IMR-90 (cell line): ENCODE measurements at regions not wholly inside any gene's neighbourhood (a gene's known extent, or its start where the extent isn't known, plus 50 kb on each side); places are given as distances from the start of the nearest gene placed in this dataset.

Experiments used
- ATAC-seq: fragments of 200-7000 bp; cut with Tn5 transposase; 2 replicates; pipeline ENCODE4 v1.9.1; 2020; ENCODE audit warnings: low read depth, mild to moderate bottlenecking, moderate library complexity
- BruUV-seq: library from RNA; stranded (reverse); fragments of 400-500 nt; replicated peaks from 2 replicates; lab custom pipeline; 2021; lab: Mats Ljungman, UMichigan
- CTCF ChIA-PET: fragments of 300-600 bp; formaldehyde crosslinking; extraction: SDS; loops from one replicate; lab custom pipeline; 2021; ENCODE audit warnings: antibody characterized with exemption; lab: Yijun Ruan, JAX
- POLR2A ChIA-PET: fragments of 300-600 bp; sonication (Branson Sonifier 250); formaldehyde crosslinking; loops from one replicate; lab custom pipeline; 2022; ENCODE audit warnings: antibody characterized with exemption; ENCODE audit not compliant: unreplicated experiment; lab: Charles Lee
- DNase-seq: peaks from one replicate; pipeline ENCODE4 v3.0.0; 2013
- H2AFZ ChIP-seq: replicated peaks from 2 replicates; pipeline ENCODE3; 2013; ENCODE audit warnings: low read length, mild to moderate bottlenecking; ENCODE audit not compliant: poor library complexity
- H2AK5ac ChIP-seq: 2 replicates; pipeline ENCODE4 v1.6.1; 2013; ENCODE audit warnings: low read depth, low read length, inconsistent platforms
- H2AK9ac ChIP-seq: replicated peaks from 2 replicates; pipeline ENCODE3; 2013; ENCODE audit warnings: mild to moderate bottlenecking, low read depth, low read length, moderate library complexity; ENCODE audit not compliant: poor library complexity
- H2BK120ac ChIP-seq: 2 replicates; pipeline ENCODE4 v1.6.1; 2013; ENCODE audit warnings: low read depth, low read length, inconsistent platforms
- H2BK15ac ChIP-seq: 3 replicates; pipeline ENCODE4 v1.6.1; 2013; ENCODE audit warnings: low read depth, low read length, inconsistent platforms
- H2BK20ac ChIP-seq: 2 replicates; pipeline ENCODE4 v1.6.1; 2013; ENCODE audit warnings: low read depth, mild to moderate bottlenecking, inconsistent platforms, low read length, moderate library complexity
- H2BK5ac ChIP-seq: 2 replicates; pipeline ENCODE4 v1.6.1; 2013; ENCODE audit warnings: mild to moderate bottlenecking, low read depth, low read length, inconsistent platforms; ENCODE audit not compliant: poor library complexity, severe bottlenecking
- H3K14ac ChIP-seq: replicated peaks from 2 replicates; pipeline ENCODE4 v1.6.1; 2013; ENCODE audit warnings: low read depth, low read length, inconsistent platforms
- H3K18ac ChIP-seq: 2 replicates; pipeline ENCODE4 v1.6.1; 2013; ENCODE audit warnings: low read depth, low read length, control low read depth
- H3K23ac ChIP-seq: 2 replicates; pipeline ENCODE4 v1.6.1; 2013; ENCODE audit warnings: low read depth, low read length, inconsistent platforms
- H3K27ac ChIP-seq: 2 replicates; pipeline ENCODE4 v1.5.1; 2013; ENCODE audit warnings: mild to moderate bottlenecking, control low read depth, low read length; ENCODE audit not compliant: insufficient read depth
- H3K27me3 ChIP-seq: 2 replicates; pipeline ENCODE4 v1.6.1; 2013; ENCODE audit warnings: low read length; ENCODE audit not compliant: control insufficient read depth, insufficient read depth
- H3K36me3 ChIP-seq: 2 replicates; pipeline ENCODE4 v1.6.1; 2013; ENCODE audit warnings: low read length, mixed read lengths; ENCODE audit not compliant: control insufficient read depth, insufficient read depth
- H3K4ac ChIP-seq: 2 replicates; pipeline ENCODE4 v1.6.1; 2013; ENCODE audit warnings: low read depth, low read length, inconsistent platforms
- H3K4me1 ChIP-seq: 2 replicates; pipeline ENCODE4 v1.6.1; 2013; ENCODE audit warnings: low read length, mixed read lengths; ENCODE audit not compliant: control insufficient read depth, insufficient read depth
- H3K4me2 ChIP-seq: 2 replicates; pipeline ENCODE4 v1.6.1; 2013; ENCODE audit warnings: low read depth, mild to moderate bottlenecking, control low read depth, low read length, moderate library complexity
- H3K4me3 ChIP-seq: 2 replicates; pipeline ENCODE4 v1.5.1; 2013; ENCODE audit warnings: low read depth, mild to moderate bottlenecking, control low read depth, low read length, moderate library complexity; ENCODE audit not compliant: insufficient read depth
- H3K56ac ChIP-seq: 2 replicates; pipeline ENCODE4 v1.6.1; 2013; ENCODE audit warnings: low read length, inconsistent platforms; ENCODE audit not compliant: insufficient read depth; ENCODE audit errors: extremely low read depth
- H3K79me1 ChIP-seq, 2 experiments: 2 replicates each; pipeline ENCODE4 v1.6.1; 2013; ENCODE audit warnings: low read length in 2 of 2, inconsistent platforms in 1 of 2, low read depth in 1 of 2
- H3K9ac ChIP-seq: 2 replicates; pipeline ENCODE4 v1.6.1; 2013; ENCODE audit warnings: low read depth, low read length, control low read depth
- H3K9me1 ChIP-seq: 2 replicates; pipeline ENCODE4 v1.6.1; 2013; ENCODE audit warnings: low read length, inconsistent platforms; ENCODE audit not compliant: insufficient read depth
- H3K9me3 ChIP-seq: 2 replicates; pipeline ENCODE4 v1.6.1; 2013; ENCODE audit warnings: low read length; ENCODE audit not compliant: control insufficient read depth, insufficient read depth
- H4K20me1 ChIP-seq: 2 replicates; pipeline ENCODE4 v1.6.1; 2013; ENCODE audit warnings: low read length, inconsistent platforms; ENCODE audit not compliant: insufficient read depth
- H4K5ac ChIP-seq: 2 replicates; pipeline ENCODE4 v1.6.1; 2013; ENCODE audit warnings: mild to moderate bottlenecking, low read depth, low read length, control low read depth
- H4K8ac ChIP-seq, 2 experiments: 2 replicates each; pipeline ENCODE4 v1.6.1; 2013; ENCODE audit warnings: low read depth in 2 of 2, low read length in 2 of 2, control low read depth in 1 of 2, inconsistent platforms in 1 of 2
- H4K91ac ChIP-seq: 2 replicates; pipeline ENCODE4 v1.6.1; 2013; ENCODE audit warnings: low read depth, low read length, inconsistent platforms; ENCODE audit not compliant: insufficient read depth
- CHD1 ChIP-seq: IDR thresholded peaks from 2 replicates; pipeline ENCODE4 v1.6.1; 2012; ENCODE audit warnings: low read depth, low read length, improper control_type of control experiment
- FOS ChIP-seq: fragments of 150-350 bp; IDR thresholded peaks from 2 replicates; pipeline ENCODE4 v1.6.1; 2016; ENCODE audit warnings: low read depth, low read length
- MAFK ChIP-seq: IDR thresholded peaks from 2 replicates; pipeline ENCODE4 v1.6.1; 2012; ENCODE audit warnings: low read depth, low read length, improper control_type of control experiment
- POLR2A ChIP-seq: IDR thresholded peaks from 2 replicates; pipeline ENCODE4 v1.6.1; 2012; ENCODE audit warnings: mild to moderate bottlenecking, low read depth, low read length
- RAD21 ChIP-seq: IDR thresholded peaks from 2 replicates; pipeline ENCODE4 v1.6.1; 2012; ENCODE audit warnings: low read length, improper control_type of control experiment
- RCOR1 ChIP-seq: IDR thresholded peaks from 2 replicates; pipeline ENCODE4 v1.6.1; 2012; ENCODE audit warnings: mild to moderate bottlenecking, low read length, improper control_type of control experiment; ENCODE audit not compliant: insufficient replicate concordance
- RFX5 ChIP-seq: IDR thresholded peaks from 2 replicates; pipeline ENCODE4 v1.8.0; 2012; ENCODE audit warnings: low read depth, mild to moderate bottlenecking, low read length, moderate library complexity
- SMC3 ChIP-seq: fragments of 150-350 bp; IDR thresholded peaks from 2 replicates; pipeline ENCODE4 v1.6.1; 2016; ENCODE audit warnings: low read depth, mild to moderate bottlenecking, antibody characterized with exemption, low read length, moderate library complexity
- WGBS, 2 experiments: methylation state at CpG; one replicate each; pipeline versions ENCODE4 v1.1.5 to v1.1.7; 2013; ENCODE audit warnings: missing lambda C conversion rate in 2 of 2; ENCODE audit not compliant: insufficient read length in 1 of 2; ENCODE audit errors: extremely low coverage in 2 of 2; 5-methylcytosine and 5-hydroxymethylcytosine counted together
- dilution Hi-C: fragments of 300-500 bp; cut with HindIII; formaldehyde crosslinking; loops from one replicate; pipeline ENCODE4 v1.14.3; 2018; ENCODE audit warnings: low sequenced_read_pairs; ENCODE audit not compliant: unreplicated experiment
- in situ Hi-C: fragments of 300-500 bp; cut with MboI; formaldehyde crosslinking; loops from 3 replicates; pipeline ENCODE4 v1.14.3; 2019; ENCODE audit warnings: low sequenced_read_pairs, inconsistent platforms, mixed read lengths
- intact Hi-C: fragments of 100-400 bp; cut with micrococcal nuclease; formaldehyde crosslinking; loops from 2 replicates; pipeline ENCODE4 v1.10.0; 2022
- TF ChIP-seq, protein P1 (sequence below): fragments of 150-350 bp; IDR thresholded peaks from 2 replicates; pipeline ENCODE4 v1.6.1; 2017; ENCODE audit warnings: mild to moderate bottlenecking, antibody characterized with exemption, low read length, low read depth
- TF ChIP-seq, protein P2 (sequence below): fragments of 150-350 bp; IDR thresholded peaks from 2 replicates; pipeline ENCODE4 v1.6.1; 2016; ENCODE audit warnings: low read depth, mild to moderate bottlenecking, low read length, moderate library complexity, borderline replicate concordance

- Histone ChIP-seq H3K79me1 (no peaks in the 10 kb centered on the region), H3K18ac (peak overlapping the region; percentile 39; the same call in 1 of the 2 replicates), H2AK5ac (peak overlapping the region; percentile 81), H3K4me1 (peaks cover 9% of the 10 kb centered on the region), H3K56ac (no peak overlapping the region), H2AFZ (peak overlapping the region; percentile 47), H4K8ac (no peak overlapping the region), H4K20me1 (no peaks in the 10 kb centered on the region), H4K5ac (no peak overlapping the region; the same call in 1 of the 2 replicates), H3K23ac (no peak overlapping the region), H3K4me3 (no peak overlapping the region), H2AK9ac (no peak overlapping the region), H3K9ac (no peak overlapping the region), H2BK120ac (peak overlapping the region; percentile 5), H3K4me2 (peak overlapping the region; percentile 20; the same call in 1 of the 2 replicates), H2BK15ac (peak overlapping the region; percentile 28; the same call in 1 of the 3 replicates), H3K4ac (peak overlapping the region; percentile 35; the same call in 1 of the 2 replicates), H3K27ac (no peak overlapping the region), H3K36me3 (no peaks in the 10 kb centered on the region), H3K9me1 (peaks cover 6% of the 10 kb centered on the region; the same call in 1 of the 2 replicates), H2BK5ac (no peak overlapping the region), H3K27me3 (peaks cover 45% of the 10 kb centered on the region), H3K14ac (no peak overlapping the region), H3K9me3 (0 out of 2 replicates have a peak, but pooled peaks cover 2% of the 10 kb centered on the region), H4K91ac (no peak overlapping the region), H2BK20ac (no peak overlapping the region; the same call in 1 of the 2 replicates)
- ATAC-seq, result no peak
- ChIA-PET CTCF (no interaction called here), POLR2A (no interaction called here)
- in situ Hi-C loops (no loop called here), dilution Hi-C loops (no loop called here), intact Hi-C loops (no loop called here)
- DNase-seq, result no peak
- no TSS peak for BruUV-seq
- no peak for TF ChIP-seq MAFK
- TF ChIP-seq, protein P1, sequence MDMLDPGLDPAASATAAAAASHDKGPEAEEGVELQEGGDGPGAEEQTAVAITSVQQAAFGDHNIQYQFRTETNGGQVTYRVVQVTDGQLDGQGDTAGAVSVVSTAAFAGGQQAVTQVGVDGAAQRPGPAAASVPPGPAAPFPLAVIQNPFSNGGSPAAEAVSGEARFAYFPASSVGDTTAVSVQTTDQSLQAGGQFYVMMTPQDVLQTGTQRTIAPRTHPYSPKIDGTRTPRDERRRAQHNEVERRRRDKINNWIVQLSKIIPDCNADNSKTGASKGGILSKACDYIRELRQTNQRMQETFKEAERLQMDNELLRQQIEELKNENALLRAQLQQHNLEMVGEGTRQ, result no peak
- TF ChIP-seq, protein P2, sequence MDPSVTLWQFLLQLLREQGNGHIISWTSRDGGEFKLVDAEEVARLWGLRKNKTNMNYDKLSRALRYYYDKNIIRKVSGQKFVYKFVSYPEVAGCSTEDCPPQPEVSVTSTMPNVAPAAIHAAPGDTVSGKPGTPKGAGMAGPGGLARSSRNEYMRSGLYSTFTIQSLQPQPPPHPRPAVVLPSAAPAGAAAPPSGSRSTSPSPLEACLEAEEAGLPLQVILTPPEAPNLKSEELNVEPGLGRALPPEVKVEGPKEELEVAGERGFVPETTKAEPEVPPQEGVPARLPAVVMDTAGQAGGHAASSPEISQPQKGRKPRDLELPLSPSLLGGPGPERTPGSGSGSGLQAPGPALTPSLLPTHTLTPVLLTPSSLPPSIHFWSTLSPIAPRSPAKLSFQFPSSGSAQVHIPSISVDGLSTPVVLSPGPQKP, result no peak
- TF ChIP-seq SMC3, result no peak
- TF ChIP-seq RCOR1, result no peak
- TF ChIP-seq FOS, result no peak
- TF ChIP-seq RFX5, result no peak
- TF ChIP-seq CHD1, result no peak
- TF ChIP-seq POLR2A, result no peak
- TF ChIP-seq RAD21, result no peak
- WGBS, 2 experiments, result no CpG with 5 or more reads among the region's 8 CpGs
These were observed 208.4 kb downstream of the MYLK4 start for GRCh38 chr6:2542101-2542857.
